Neural crest cell (in vitro differentiated cells): ENCODE measurements at regions not wholly inside any gene's neighbourhood (a gene's known extent, or its start where the extent isn't known, plus 50 kb on each side); places are given as distances from the start of the nearest gene placed in this dataset.

Experiments used
- DNase-seq: peaks from one replicate; pipeline ENCODE4 v3.0.0; 2021; ENCODE audit warnings: low read depth, mixed read lengths, low spot score
- H3K27ac Mint-ChIP-seq: one replicate; pipeline ENCODE4 v1.8.0; 2021; ENCODE audit warnings: mild to moderate bottlenecking, mixed read lengths; ENCODE audit not compliant: unreplicated experiment
- H3K27me3 Mint-ChIP-seq: 2 replicates; pipeline ENCODE4 v1.8.0; 2021; ENCODE audit warnings: low read depth, mild to moderate bottlenecking, mixed read lengths
- H3K36me3 Mint-ChIP-seq: 2 replicates; pipeline ENCODE4 v1.8.0; 2021; ENCODE audit warnings: low read depth, mild to moderate bottlenecking, mixed read lengths
- H3K4me1 Mint-ChIP-seq: 2 replicates; pipeline ENCODE4 v1.8.0; 2021; ENCODE audit warnings: mixed read lengths
- H3K4me3 Mint-ChIP-seq: one replicate; pipeline ENCODE4 v1.8.0; 2021; ENCODE audit warnings: mild to moderate bottlenecking, mixed read lengths
- H3K9me3 Mint-ChIP-seq: 2 replicates; pipeline ENCODE4 v1.8.0; 2021; ENCODE audit warnings: mixed read lengths
- CTCF ChIP-seq: fragments of 200-600 bp; sonication (generic); conservative IDR thresholded peaks from 2 replicates; pipeline ENCODE4 v1.5.0; 2021; ENCODE audit warnings: antibody characterized with exemption, mild to moderate bottlenecking

- DNase-seq: no peak
- Mint-ChIP-seq H3K36me3 (no peaks in the 10 kb centered on the region), H3K27ac (no peak overlapping the region), H3K27me3 (no peaks in the 10 kb centered on the region), H3K9me3 (no peaks in the 10 kb centered on the region), H3K4me3 (no peak overlapping the region), H3K4me1 (peaks cover 15% of the 10 kb centered on the region)
- no peak for TF ChIP-seq CTCF
These were observed 1234.4 kb downstream of the SUCLG1 start for GRCh38 chr2:83224591-83225200.

- Mint-ChIP-seq H3K27me3 (no peaks in the 10 kb centered on the region), H3K9me3 (peaks cover 5% of the 10 kb centered on the region)
These were observed 1237.8 kb downstream of the SUCLG1 start for GRCh38 chr2:83221258-83221657.

GRCh38 chr2:83217854-83218253 is 1241.2 kb downstream of the SUCLG1 start:
- Mint-ChIP-seq H3K4me1 (no peaks in the 10 kb centered on the region), H3K4me3 (no peak overlapping the region), H3K9me3 (peaks cover 8% of the 10 kb centered on the region), H3K27me3 (no peaks in the 10 kb centered on the region), H3K27ac (no peak overlapping the region), H3K36me3 (no peaks in the 10 kb centered on the region)
- TF ChIP-seq CTCF: no peak
- no peak for DNase-seq

More at GRCh38 chr2:83221258-83221657, 1237.8 kb downstream of the SUCLG1 start:
- no peak for DNase-seq
- no peak overlapping the region for H3K4me3 Mint-ChIP-seq
- H3K36me3 Mint-ChIP-seq: no peaks in the 10 kb centered on the region
- peaks cover 13% of the 10 kb centered on the region for H3K4me1 Mint-ChIP-seq
- TF ChIP-seq CTCF: no peak
- no peak overlapping the region for H3K27ac Mint-ChIP-seq

GRCh38 chr2:83196225-83196624 is 1262.9 kb downstream of the SUCLG1 start:
- TF ChIP-seq CTCF: peak; percentile 74
- Mint-ChIP-seq H3K9me3 (no peaks in the 10 kb centered on the region), H3K36me3 (no peaks in the 10 kb centered on the region), H3K4me1 (no peaks in the 10 kb centered on the region), H3K4me3 (no peak overlapping the region), H3K27me3 (no peaks in the 10 kb centered on the region), H3K27ac (no peak overlapping the region)
- DNase-seq: no peak

GRCh38 chr2:83191316-83191715 is 1267.8 kb downstream of the SUCLG1 start:
- H3K27ac Mint-ChIP-seq: no peak overlapping the region
- no peaks in the 10 kb centered on the region for H3K36me3 Mint-ChIP-seq
- DNase-seq: no peak
- H3K4me1 Mint-ChIP-seq: no peaks in the 10 kb centered on the region
- no peak overlapping the region for H3K4me3 Mint-ChIP-seq
- TF ChIP-seq CTCF: no peak
- H3K27me3 Mint-ChIP-seq: no peaks in the 10 kb centered on the region
- no peaks in the 10 kb centered on the region for H3K9me3 Mint-ChIP-seq
